ENCODE measurements at regions not wholly inside any gene's neighbourhood (a gene's known extent, or its start where the extent isn't known, plus 50 kb on each side); places are given as distances from the start of the nearest gene placed in this dataset.

DNA sequence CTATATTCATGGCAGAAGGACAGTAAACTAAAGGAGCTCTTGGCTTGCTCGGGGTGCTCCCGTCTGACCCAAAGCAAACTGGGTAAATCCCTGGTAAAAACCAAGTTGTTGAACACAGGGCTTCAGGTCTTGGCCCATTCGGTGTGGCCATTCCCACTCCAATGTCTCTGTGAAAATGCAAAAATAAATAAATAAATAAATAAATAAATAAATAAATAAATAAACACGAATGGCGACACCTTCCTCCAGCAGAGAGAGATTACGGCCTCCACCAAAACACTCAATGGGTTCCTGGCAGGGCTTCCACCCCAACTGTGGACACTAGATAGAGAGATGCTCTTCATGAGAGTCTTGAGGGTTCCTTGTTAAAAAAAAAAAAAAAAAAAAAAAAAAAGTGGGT lies 325.3 kb downstream of the SOX9 start:
- TF ChIP-seq, protein P1, sequence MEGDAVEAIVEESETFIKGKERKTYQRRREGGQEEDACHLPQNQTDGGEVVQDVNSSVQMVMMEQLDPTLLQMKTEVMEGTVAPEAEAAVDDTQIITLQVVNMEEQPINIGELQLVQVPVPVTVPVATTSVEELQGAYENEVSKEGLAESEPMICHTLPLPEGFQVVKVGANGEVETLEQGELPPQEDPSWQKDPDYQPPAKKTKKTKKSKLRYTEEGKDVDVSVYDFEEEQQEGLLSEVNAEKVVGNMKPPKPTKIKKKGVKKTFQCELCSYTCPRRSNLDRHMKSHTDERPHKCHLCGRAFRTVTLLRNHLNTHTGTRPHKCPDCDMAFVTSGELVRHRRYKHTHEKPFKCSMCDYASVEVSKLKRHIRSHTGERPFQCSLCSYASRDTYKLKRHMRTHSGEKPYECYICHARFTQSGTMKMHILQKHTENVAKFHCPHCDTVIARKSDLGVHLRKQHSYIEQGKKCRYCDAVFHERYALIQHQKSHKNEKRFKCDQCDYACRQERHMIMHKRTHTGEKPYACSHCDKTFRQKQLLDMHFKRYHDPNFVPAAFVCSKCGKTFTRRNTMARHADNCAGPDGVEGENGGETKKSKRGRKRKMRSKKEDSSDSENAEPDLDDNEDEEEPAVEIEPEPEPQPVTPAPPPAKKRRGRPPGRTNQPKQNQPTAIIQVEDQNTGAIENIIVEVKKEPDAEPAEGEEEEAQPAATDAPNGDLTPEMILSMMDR (conservative IDR thresholded peaks at IDR 0.05 in 1 of 2, IDR thresholded peaks at IDR 0.05 in 1 of 2; ENCODE audit: low read depth in 1 of 2, low read length in 2 of 2), result no peak
- TF ChIP-seq EZH2 (IDR thresholded peaks at IDR 0.05; ENCODE audit: low read length, missing control alignments), result no peak

All from fibroblast of lung (primary cell).